Fibroblast of lung (primary cell): ENCODE measurements at regions not wholly inside any gene's neighbourhood (a gene's known extent, or its start where the extent isn't known, plus 50 kb on each side); places are given as distances from the start of the nearest gene placed in this dataset.

Experiments
- EZH2 ChIP-seq: IDR thresholded peaks from 2 replicates; pipeline ENCODE4 v1.5.1; 2012; ENCODE audit warnings: low read length, control low read depth, mild to moderate bottlenecking; ENCODE audit errors: missing control alignments
- TF ChIP-seq, protein P1 (sequence below), 2 donors: IDR thresholded peaks in 1 of 2; conservative IDR thresholded peaks in 1 of 2; 1 replicate in 1 of 2; 2 replicates in 1 of 2; pipeline ENCODE4 v1.5.1; 2011 to 2012; ENCODE audit warnings: low read length in 2 of 2, control low read depth in 1 of 2, inconsistent platforms in 1 of 2, low read depth in 1 of 2, mild to moderate bottlenecking in 1 of 2

GRCh38 chr2:181305301-181306123 is 151.7 kb upstream of the ITGA4 start:
- TF ChIP-seq EZH2 = no peak
- TF ChIP-seq, protein P1, sequence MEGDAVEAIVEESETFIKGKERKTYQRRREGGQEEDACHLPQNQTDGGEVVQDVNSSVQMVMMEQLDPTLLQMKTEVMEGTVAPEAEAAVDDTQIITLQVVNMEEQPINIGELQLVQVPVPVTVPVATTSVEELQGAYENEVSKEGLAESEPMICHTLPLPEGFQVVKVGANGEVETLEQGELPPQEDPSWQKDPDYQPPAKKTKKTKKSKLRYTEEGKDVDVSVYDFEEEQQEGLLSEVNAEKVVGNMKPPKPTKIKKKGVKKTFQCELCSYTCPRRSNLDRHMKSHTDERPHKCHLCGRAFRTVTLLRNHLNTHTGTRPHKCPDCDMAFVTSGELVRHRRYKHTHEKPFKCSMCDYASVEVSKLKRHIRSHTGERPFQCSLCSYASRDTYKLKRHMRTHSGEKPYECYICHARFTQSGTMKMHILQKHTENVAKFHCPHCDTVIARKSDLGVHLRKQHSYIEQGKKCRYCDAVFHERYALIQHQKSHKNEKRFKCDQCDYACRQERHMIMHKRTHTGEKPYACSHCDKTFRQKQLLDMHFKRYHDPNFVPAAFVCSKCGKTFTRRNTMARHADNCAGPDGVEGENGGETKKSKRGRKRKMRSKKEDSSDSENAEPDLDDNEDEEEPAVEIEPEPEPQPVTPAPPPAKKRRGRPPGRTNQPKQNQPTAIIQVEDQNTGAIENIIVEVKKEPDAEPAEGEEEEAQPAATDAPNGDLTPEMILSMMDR (conservative IDR thresholded peaks at IDR 0.05 in 1 of 2, IDR thresholded peaks at IDR 0.05 in 1 of 2; ENCODE audit: low read depth in 1 of 2, low read length in 2 of 2) = no peak
